ENCODE measurements at regions not wholly inside any gene's neighbourhood (a gene's known extent, or its start where the extent isn't known, plus 50 kb on each side); places are given as distances from the start of the nearest gene placed in this dataset.

DNA sequence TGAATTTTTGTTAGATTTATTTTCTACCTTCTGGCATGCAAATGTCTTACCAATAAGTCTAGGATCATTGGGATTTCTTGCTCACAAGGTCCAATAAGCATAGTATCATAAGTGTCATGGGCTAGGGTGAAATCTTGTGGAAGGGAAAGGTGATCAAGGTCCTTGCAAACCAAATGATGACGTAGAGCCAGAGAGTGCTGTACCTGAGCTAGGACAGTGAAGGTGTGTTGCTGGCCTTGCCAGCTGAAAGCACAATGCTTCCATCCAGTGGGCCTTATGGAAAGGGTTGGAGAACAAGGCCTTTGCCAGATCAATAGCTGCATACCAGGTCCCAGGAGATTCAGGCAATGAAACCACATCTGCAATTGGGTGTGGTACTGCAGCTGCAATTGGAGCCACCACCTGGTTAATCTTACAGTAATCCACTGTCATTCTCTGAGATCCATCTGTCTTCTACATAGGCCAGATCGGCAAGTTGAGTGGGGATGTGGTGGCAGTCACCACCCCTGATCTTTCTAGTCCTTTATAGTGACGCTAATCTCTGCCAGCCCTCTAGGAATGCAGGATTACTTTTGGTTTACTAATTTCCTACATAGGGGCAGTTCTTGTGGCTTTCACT, 208.9 kb upstream of the MYL2 start:
- TF ChIP-seq, protein P1, sequence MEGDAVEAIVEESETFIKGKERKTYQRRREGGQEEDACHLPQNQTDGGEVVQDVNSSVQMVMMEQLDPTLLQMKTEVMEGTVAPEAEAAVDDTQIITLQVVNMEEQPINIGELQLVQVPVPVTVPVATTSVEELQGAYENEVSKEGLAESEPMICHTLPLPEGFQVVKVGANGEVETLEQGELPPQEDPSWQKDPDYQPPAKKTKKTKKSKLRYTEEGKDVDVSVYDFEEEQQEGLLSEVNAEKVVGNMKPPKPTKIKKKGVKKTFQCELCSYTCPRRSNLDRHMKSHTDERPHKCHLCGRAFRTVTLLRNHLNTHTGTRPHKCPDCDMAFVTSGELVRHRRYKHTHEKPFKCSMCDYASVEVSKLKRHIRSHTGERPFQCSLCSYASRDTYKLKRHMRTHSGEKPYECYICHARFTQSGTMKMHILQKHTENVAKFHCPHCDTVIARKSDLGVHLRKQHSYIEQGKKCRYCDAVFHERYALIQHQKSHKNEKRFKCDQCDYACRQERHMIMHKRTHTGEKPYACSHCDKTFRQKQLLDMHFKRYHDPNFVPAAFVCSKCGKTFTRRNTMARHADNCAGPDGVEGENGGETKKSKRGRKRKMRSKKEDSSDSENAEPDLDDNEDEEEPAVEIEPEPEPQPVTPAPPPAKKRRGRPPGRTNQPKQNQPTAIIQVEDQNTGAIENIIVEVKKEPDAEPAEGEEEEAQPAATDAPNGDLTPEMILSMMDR (conservative IDR thresholded peaks at IDR 0.05): no peak
- no peak for TF ChIP-seq ZFX (IDR thresholded peaks at IDR 0.05)
